HCT116 (cell line): ENCODE measurements at regions not wholly inside any gene's neighbourhood (a gene's known extent, or its start where the extent isn't known, plus 50 kb on each side); places are given as distances from the start of the nearest gene placed in this dataset.

Source experiments
- ATAC-seq: fragments of 200-7000 bp; cut with Tn5 transposase; 2 replicates; pipeline ENCODE4 v1.9.1; 2020; ENCODE audit warnings: mild to moderate bottlenecking, moderate library complexity
- BruUV-seq: library from RNA; stranded (reverse); fragments of 400-500 nt; replicated peaks from 2 replicates; lab custom pipeline; 2021; lab: Mats Ljungman, UMichigan
- CTCF ChIA-PET: fragments of 300-600 bp; sonication (Branson Sonifier 250); formaldehyde crosslinking; loops from one replicate; lab custom pipeline; 2021; ENCODE audit warnings: antibody characterized with exemption; lab: Charles Lee
- POLR2A ChIA-PET: fragments of 300-600, 350-600 bp; sonication (Branson Sonifier 250); formaldehyde crosslinking; loops from one replicate; lab custom pipeline; 2021; ENCODE audit warnings: antibody characterized with exemption; lab: Charles Lee
- RAD21 ChIA-PET, 2 experiments: fragments of 300-600 bp; sonication (Branson Sonifier 250); formaldehyde crosslinking; loops; one replicate each; lab custom pipeline; 2023; ENCODE audit warnings: low total read pairs in 2 of 2; ENCODE audit not compliant: uncharacterized antibody in 2 of 2, unreplicated experiment in 2 of 2, low non-redundant PET in 1 of 2; lab: Charles Lee
- DNase-seq: peaks from one replicate; pipeline ENCODE4 v3.0.0-alpha.2; 2010; ENCODE audit warnings: low read depth, low spot score
- H2AFZ ChIP-seq: fragments of 200-600 bp; shearing (Covaris generic), sonication (generic); 2 replicates; pipeline ENCODE4 v1.6.1; 2017; ENCODE audit warnings: low read depth, mixed run types, mixed read lengths, antibody characterized with exemption, low read length; ENCODE audit not compliant: poor library complexity, severe bottlenecking
- H3K27ac ChIP-seq: 2 replicates; pipeline ENCODE4 v1.5.1; 2012; ENCODE audit warnings: low read depth, low read length
- H3K27me3 ChIP-seq: fragments of 200-600 bp; sonication (generic); 2 replicates; pipeline ENCODE4 v1.6.1; 2016; ENCODE audit warnings: mixed run types, low read length, mixed read lengths; ENCODE audit not compliant: insufficient read depth
- H3K36me3 ChIP-seq, 2 experiments: fragments of 200-500 bp in 1 of 2; fragments of 200-600 bp in 1 of 2; sonication (Bioruptor generic) in 1 of 2; sonication (generic) in 1 of 2; 2 replicates each; pipeline versions ENCODE4 v1.5.1 to v1.6.1; 2014 to 2016; ENCODE audit warnings: low read length in 2 of 2, inconsistent platforms in 1 of 2, mixed read lengths in 1 of 2, mixed run types in 1 of 2; ENCODE audit not compliant: insufficient read depth in 2 of 2, control insufficient read depth in 1 of 2
- H3K4me1 ChIP-seq, 2 experiments: fragments of 200-600 bp in 1 of 2; sonication (generic) in 1 of 2; 2 replicates each; pipeline versions ENCODE4 v1.5.1 to v1.6.1; 2012 to 2017; ENCODE audit warnings: low read length in 2 of 2, inconsistent platforms in 1 of 2, mild to moderate bottlenecking in 1 of 2, mixed read lengths in 1 of 2, mixed run types in 1 of 2, moderate library complexity in 1 of 2; ENCODE audit not compliant: insufficient read depth in 2 of 2, control insufficient read depth in 1 of 2
- H3K4me2 ChIP-seq: fragments of 200-600 bp; sonication (generic); 2 replicates; pipeline ENCODE4 v1.6.1; 2017; ENCODE audit warnings: mixed run types, low read length, mixed read lengths
- H3K4me3 ChIP-seq, 2 experiments: fragments of 200-600 bp in 1 of 2; sonication (generic) in 1 of 2; replicated peaks in 1 of 2; 2 replicates each; pipeline ENCODE4 v1.5.1; 2011 to 2016; ENCODE audit warnings: low read length in 2 of 2, control low read depth in 1 of 2, low read depth in 1 of 2, mild to moderate bottlenecking in 1 of 2, mixed read lengths in 1 of 2, mixed run types in 1 of 2
- H3K79me2 ChIP-seq: fragments of 200-600 bp; sonication (generic); 2 replicates; pipeline ENCODE4 v1.6.1; 2017; ENCODE audit warnings: mild to moderate bottlenecking, mixed run types, low read length, moderate library complexity, mixed read lengths; ENCODE audit not compliant: insufficient read depth
- H3K9ac ChIP-seq: fragments of 200-600 bp; sonication (generic); 2 replicates; pipeline ENCODE4 v1.6.1; 2016; ENCODE audit warnings: low read length, mixed read lengths
- H3K9me2 ChIP-seq: fragments of 200-600 bp; sonication (generic), shearing (Covaris generic); 2 replicates; pipeline ENCODE4 v1.6.1; 2017; ENCODE audit warnings: mixed run types, mild to moderate bottlenecking, moderate library complexity; ENCODE audit not compliant: insufficient read depth
- H3K9me3 ChIP-seq, 2 experiments: fragments of 200-500 bp in 1 of 2; fragments of 200-600 bp in 1 of 2; sonication (Bioruptor generic) in 1 of 2; sonication (generic) in 1 of 2; 2 replicates each; pipeline ENCODE4 v1.6.1; 2014 to 2017; ENCODE audit warnings: low read length in 2 of 2, mixed read lengths in 2 of 2, inconsistent platforms in 1 of 2, low read depth in 1 of 2, mild to moderate bottlenecking in 1 of 2, mixed run types in 1 of 2, moderate library complexity in 1 of 2; ENCODE audit not compliant: control insufficient read depth in 1 of 2, insufficient read depth in 1 of 2
- H4K20me1 ChIP-seq: fragments of 200-600 bp; sonication (generic), shearing (Covaris generic); 2 replicates; pipeline ENCODE4 v1.6.1; 2017; ENCODE audit warnings: mixed run types, mild to moderate bottlenecking, moderate library complexity; ENCODE audit not compliant: insufficient read depth
- ATF3 ChIP-seq: IDR thresholded peaks from 2 replicates; pipeline ENCODE4 v1.6.1; 2012
- CBX3 ChIP-seq: IDR thresholded peaks from 2 replicates; pipeline ENCODE4 v1.6.1; 2012; ENCODE audit warnings: low read depth
- EZH2phosphoT487 ChIP-seq: fragments of 200-600 bp; IDR thresholded peaks from 2 replicates; pipeline ENCODE4 v1.6.1; 2018; ENCODE audit warnings: antibody characterized with exemption, borderline replicate concordance
- SP1 ChIP-seq: IDR thresholded peaks from 2 replicates; pipeline ENCODE4 v1.6.1; 2012; ENCODE audit warnings: low read depth
- SRF ChIP-seq: IDR thresholded peaks from 2 replicates; pipeline ENCODE4 v1.6.1; 2012; ENCODE audit warnings: low read depth
- TCF7L2 ChIP-seq: IDR thresholded peaks from 2 replicates; pipeline ENCODE4 v1.7.0; 2011; ENCODE audit warnings: borderline replicate concordance, inconsistent platforms; ENCODE audit not compliant: insufficient read depth, insufficient read length; ENCODE audit errors: extremely low read depth
- YY1 ChIP-seq: IDR thresholded peaks from 2 replicates; pipeline ENCODE4 v1.6.1; 2011; ENCODE audit warnings: low read length, low read depth, moderate library complexity, mild to moderate bottlenecking; ENCODE audit not compliant: insufficient replicate concordance; ENCODE audit errors: extremely low read depth
- ZFX ChIP-seq: fragments of 450-650 bp; IDR thresholded peaks from 2 replicates; pipeline ENCODE4 v1.6.1; 2017
- ZNF274 ChIP-seq: fragments of 200-500 bp; sonication (Bioruptor generic); IDR thresholded peaks from 2 replicates; pipeline ENCODE4 v1.6.1; 2014; ENCODE audit warnings: mild to moderate bottlenecking, low read depth, low read length, inconsistent platforms
- intact Hi-C: fragments of 100-400 bp; cut with micrococcal nuclease; formaldehyde crosslinking; loops from 2 replicates; pipeline ENCODE4 v1.10.0; 2022

- H3K9me3 ChIP-seq: no peaks in the 10 kb centered on the region
- DNase-seq (no peak), ATAC-seq (no peak)
- no peaks in the 10 kb centered on the region for H4K20me1 ChIP-seq
- 0 out of 2 replicates have a peak, but pooled peaks cover 4% of the 10 kb centered on the region for H3K27me3 ChIP-seq
- TF ChIP-seq EZH2phosphoT487: no peak
- no peak overlapping the region for H3K4me2 ChIP-seq
- H3K79me2 ChIP-seq: no peaks in the 10 kb centered on the region
- intact Hi-C loops: no loop called here
- ChIA-PET CTCF (interaction anchor here (0.9 kb wide), 1 partner anchor 8 kb away, joined by 3 read pairs; no protein-coding TSS in a partner anchor), POLR2A (no interaction called here), RAD21 (no interaction called here)
- H3K36me3 ChIP-seq: no peaks in the 10 kb centered on the region
- H3K9ac ChIP-seq: no peak overlapping the region
- no peak overlapping the region for H2AFZ ChIP-seq
- no peak overlapping the region for H3K4me3 ChIP-seq
- no TSS peak for BruUV-seq
- H3K9me2 ChIP-seq: no peaks in the 10 kb centered on the region
- peaks cover 3 to 9% of the 10 kb centered on the region in 2 experiments; a peak in 2 of 4 replicates for H3K4me1 ChIP-seq
- H3K27ac ChIP-seq: no peak overlapping the region
Observed at GRCh38 chr2:176561706-176562105, 292.5 kb downstream of the MTX2 start.

- POLR2A ChIA-PET: no interaction called here
- Histone ChIP-seq H2AFZ (no peak overlapping the region), H3K9me2 (no peaks in the 10 kb centered on the region), H3K27me3 (no peaks in the 10 kb centered on the region), H3K4me2 (peak overlapping the region; percentile 16), H3K4me3 (no peak overlapping the region), H4K20me1 (no peaks in the 10 kb centered on the region), H3K79me2 (no peaks in the 10 kb centered on the region), H3K9me3 (no peaks in the 10 kb centered on the region), H3K36me3 (no peaks in the 10 kb centered on the region), H3K9ac (no peak overlapping the region), H3K4me1 (peaks cover 3 to 9% of the 10 kb centered on the region in 2 experiments; a peak in 2 of 4 replicates), H3K27ac (no peak overlapping the region)
- no peak for TF ChIP-seq TCF7L2
- TF ChIP-seq YY1: no peak
- TF ChIP-seq SP1: no peak
- TF ChIP-seq CBX3: no peak
- no peak for TF ChIP-seq ATF3
- TF ChIP-seq ZNF274: no peak
- TF ChIP-seq SRF: no peak
- TF ChIP-seq ZFX: no peak
- intact Hi-C loops: no loop called here
- RAD21 ChIA-PET: no interaction called here
- ATAC-seq (no peak), DNase-seq (no peak)
- CTCF ChIA-PET: no interaction called here
- no TSS peak for BruUV-seq
Observed at GRCh38 chr2:176562359-176563078, 293.3 kb downstream of the MTX2 start.
